ACHN (cell line): ENCODE measurements at regions not wholly inside any gene's neighbourhood (a gene's known extent, or its start where the extent isn't known, plus 50 kb on each side); places are given as distances from the start of the nearest gene placed in this dataset.
"Not testable (repeated sequence)": the region's sequence is repeated elsewhere in the genome, so short reads cannot be mapped to it uniquely, and the experiment has no call there.

Experiments
- DNase-seq: peaks from one replicate; pipeline ENCODE4 v3.0.0-alpha.2; 2015
- in situ Hi-C: cut with HindIII; loops from 2 replicates; pipeline ENCODE4 v1.10.0; 2017; ENCODE audit warnings: low sequenced_read_pairs, low pct_ligation_motif_present, low pct_unique_long_range_greater_than_20kb

GRCh38 chr7:130843703-130844102 is 109.7 kb upstream of the KLF14 start:
- DNase-seq: no peak
- in situ Hi-C loops: no loop called here

- DNase-seq: no peak
- in situ Hi-C loops: no loop called here
Observed at GRCh38 chr7:130844811-130845580, 111.0 kb upstream of the KLF14 start.

- in situ Hi-C loops: no loop called here
Observed at GRCh38 chr7:130845581-130846085, 111.6 kb upstream of the KLF14 start.

GRCh38 chr7:130849604-130850003 is 115.6 kb upstream of the KLF14 start:
- in situ Hi-C loops: no loop called here
- no peak for DNase-seq

More at GRCh38 chr7:130845581-130846085, 111.6 kb upstream of the KLF14 start:
- no peak for DNase-seq

- in situ Hi-C loops: no loop called here
- no peak for DNase-seq
Observed at GRCh38 chr7:130850956-130851355, 116.9 kb upstream of the KLF14 start.

- no peak for DNase-seq
- in situ Hi-C loops: no loop called here
Observed at GRCh38 chr7:130852867-130853266, 118.9 kb upstream of the KLF14 start.

- in situ Hi-C loops: no loop called here
Observed at GRCh38 chr7:130853503-130854279, 119.7 kb upstream of the KLF14 start.

GRCh38 chr7:130854481-130854880 is 120.5 kb upstream of the KLF14 start:
- no peak for DNase-seq
- in situ Hi-C loops: no loop called here

More at GRCh38 chr7:130853503-130854279, 119.7 kb upstream of the KLF14 start:
- DNase-seq: peak; percentile 20

GRCh38 chr7:130856866-130857265 is 122.9 kb upstream of the KLF14 start:
- no peak for DNase-seq
- in situ Hi-C loops: no loop called here

GRCh38 chr7:130860832-130861231 is 126.8 kb upstream of the KLF14 start:
- DNase-seq, in situ Hi-C loops: not testable (repeated sequence)

- DNase-seq: peak; percentile 62
- in situ Hi-C loops: no loop called here
Observed at GRCh38 chr7:130865408-130866236, 131.6 kb upstream of the KLF14 start.

GRCh38 chr7:130867039-130867438 is 133.0 kb upstream of the KLF14 start:
- in situ Hi-C loops: no loop called here
- DNase-seq: no peak

GRCh38 chr7:130867581-130868136 is 133.7 kb upstream of the KLF14 start:
- in situ Hi-C loops: no loop called here
- no peak for DNase-seq

- in situ Hi-C loops: no loop called here
- no peak for DNase-seq
Observed at GRCh38 chr7:130868139-130868538, 134.1 kb upstream of the KLF14 start.

- DNase-seq: no peak
- in situ Hi-C loops: no loop called here
Observed at GRCh38 chr7:130869918-130870317, 135.9 kb upstream of the KLF14 start.

- in situ Hi-C loops: no loop called here
- DNase-seq: no peak
Observed at GRCh38 chr7:130872341-130872740, 138.3 kb upstream of the KLF14 start.

- in situ Hi-C loops: no loop called here
- no peak for DNase-seq
Observed at GRCh38 chr7:130872756-130873448, 138.9 kb upstream of the KLF14 start.
